GM19324 (cell line): ENCODE measurements at regions not wholly inside any gene's neighbourhood (a gene's known extent, or its start where the extent isn't known, plus 50 kb on each side); places are given as distances from the start of the nearest gene placed in this dataset.
"Not testable (repeated sequence)": the region's sequence is repeated elsewhere in the genome, so short reads cannot be mapped to it uniquely, and the experiment has no call there.

ENCODE experiments used
- ATAC-seq: cut with Tn5 transposase; IDR thresholded peaks from one replicate; pipeline ENCODE4 v1.9.1; 2021; ENCODE audit warnings: mild to moderate bottlenecking, moderate library complexity; ENCODE audit not compliant: unreplicated experiment, low FRiP score

DNA sequence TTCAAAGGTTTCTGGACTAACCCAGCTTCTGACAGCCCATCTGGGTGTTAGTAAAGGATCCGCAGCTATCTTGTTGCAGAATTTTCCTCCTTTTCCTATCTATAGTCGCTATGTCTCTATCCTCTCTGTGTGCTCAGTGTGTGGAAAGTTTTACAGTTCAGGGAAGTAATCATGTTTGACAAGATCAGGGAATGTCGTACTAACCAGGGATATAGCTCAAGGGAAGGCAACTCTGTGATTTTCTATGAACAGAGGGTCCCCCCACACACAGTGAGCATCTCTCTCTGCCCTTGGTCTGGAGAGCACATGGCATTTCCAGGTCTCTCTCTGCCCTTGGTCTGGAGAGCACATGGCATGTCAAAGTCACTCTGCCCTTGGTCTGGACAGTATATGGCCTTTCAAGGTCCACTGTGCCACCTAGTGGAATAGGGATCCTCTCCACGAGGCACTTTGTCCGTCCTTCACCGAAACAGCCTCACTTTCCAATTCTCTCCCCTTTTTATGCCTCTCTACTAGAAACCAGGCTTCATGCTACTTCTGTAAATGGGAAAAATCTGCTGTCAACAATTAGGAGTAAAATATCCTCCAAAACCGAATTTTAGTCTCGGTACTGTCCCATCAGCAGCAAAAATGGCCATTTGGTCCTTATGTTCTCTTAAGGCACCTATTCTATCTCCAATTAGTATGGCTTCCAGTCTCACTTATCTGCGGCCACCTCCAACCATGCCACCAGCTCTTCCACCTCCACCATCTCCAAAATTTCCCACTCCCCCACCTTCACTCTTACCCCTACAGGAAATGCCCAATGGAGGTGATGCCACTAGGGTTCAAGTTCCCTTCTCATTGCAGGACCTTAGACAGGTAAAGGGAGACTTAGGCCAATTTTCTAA is 88.7 kb downstream of the IGLL5 start:
- ATAC-seq, result no peak

DNA sequence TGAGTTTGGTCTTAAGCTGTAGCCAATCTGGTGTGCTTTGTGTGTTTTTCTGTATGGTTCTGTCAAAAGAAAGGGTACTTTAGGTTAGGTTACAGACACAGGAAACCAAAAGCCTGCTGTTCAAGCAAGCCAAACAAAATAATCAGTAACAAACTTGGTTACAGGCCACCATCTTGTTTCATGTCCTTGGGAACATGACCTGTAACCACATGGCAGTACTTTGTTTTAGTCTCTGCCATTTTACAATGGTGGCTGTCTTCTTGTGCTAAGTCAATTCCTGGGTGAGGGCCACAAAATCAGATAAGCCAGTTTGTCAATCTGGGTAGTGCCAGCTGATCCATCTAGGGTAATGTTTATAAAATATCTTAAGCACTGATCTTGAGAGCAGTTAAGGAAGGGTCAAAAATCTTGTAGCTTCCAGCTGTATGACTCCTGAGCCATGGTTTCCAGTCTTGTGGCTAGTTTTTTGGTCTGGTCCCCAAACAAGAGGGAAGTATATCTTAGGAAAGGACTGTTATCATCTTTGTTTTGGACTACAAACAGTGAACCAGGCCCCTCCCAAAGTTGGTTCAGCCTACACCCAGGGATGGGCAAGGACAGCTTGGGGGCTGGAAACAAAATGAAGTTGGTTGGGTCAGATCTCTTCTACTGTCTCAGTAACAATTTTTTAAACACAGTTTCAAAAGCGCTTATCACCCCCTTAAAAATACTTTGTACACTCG is 90.0 kb downstream of the IGLL5 start:
- ATAC-seq, result no peak

DNA sequence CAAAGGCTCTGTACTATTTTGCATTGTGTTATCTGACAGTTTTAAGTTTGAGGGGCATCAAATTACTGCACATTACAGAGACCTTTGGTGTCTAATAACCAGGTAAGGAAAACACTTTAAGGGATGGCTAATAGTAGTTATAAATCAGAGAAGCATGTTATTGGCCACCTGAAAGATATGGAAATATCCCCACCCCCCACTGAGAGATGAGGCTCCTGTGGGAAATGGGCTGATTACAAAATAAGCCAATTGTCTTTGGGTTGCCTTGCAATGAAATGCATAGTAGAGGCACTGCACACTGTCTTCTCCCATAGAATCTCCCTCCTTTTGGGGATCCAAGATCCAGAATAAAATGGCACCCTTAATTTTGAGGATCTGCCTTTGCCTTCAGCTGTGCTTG is 91.0 kb downstream of the IGLL5 start:
- no peak for ATAC-seq

DNA sequence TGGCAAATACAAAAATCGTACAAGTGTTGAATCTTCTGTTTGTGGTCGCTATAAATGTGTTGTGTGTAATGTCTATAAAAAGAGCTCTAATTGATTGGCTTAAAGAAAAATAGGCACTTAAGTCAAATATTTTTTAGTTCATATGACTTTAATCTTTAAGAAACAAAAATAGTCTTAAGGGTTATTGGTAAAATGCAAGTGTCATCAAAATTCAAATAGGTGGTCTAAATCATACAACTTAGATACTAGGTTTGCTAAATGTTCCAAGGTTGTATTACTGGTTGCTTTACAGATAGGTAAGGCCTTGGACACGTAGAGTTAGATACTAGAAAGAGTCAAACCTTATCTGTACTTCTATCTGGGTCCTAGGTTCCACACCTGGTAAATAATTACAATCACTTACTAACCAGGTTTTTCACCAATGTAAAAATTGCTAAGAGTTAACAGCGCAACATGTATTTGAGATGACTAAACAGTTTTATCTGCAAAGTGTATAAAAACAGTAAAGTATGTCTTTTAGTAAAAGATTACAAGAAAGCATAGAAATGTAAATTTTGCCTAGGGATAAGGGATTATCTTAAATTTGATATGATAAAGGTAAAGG is 91.1 kb upstream of the GNAZ start:
- ATAC-seq, result no peak

DNA sequence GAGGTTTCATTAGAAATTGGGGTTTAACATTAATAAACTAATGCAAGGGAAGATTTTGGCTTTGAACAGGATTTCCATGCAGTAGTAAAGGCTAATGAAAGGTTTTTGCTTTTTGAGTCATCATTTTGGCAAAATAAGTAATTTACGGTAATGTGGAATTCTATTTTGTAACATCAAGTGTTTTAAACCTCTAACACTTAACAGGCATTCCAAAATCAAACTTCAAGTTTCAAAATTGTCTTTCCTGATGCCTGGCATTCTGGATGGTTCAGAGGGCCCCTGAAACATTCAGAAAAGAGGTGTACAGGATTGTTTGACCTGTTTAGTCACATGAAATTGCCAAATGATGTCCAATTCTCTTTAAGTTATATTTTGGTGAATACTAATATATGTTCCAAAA is 90.4 kb upstream of the GNAZ start:
- ATAC-seq, result no peak

DNA sequence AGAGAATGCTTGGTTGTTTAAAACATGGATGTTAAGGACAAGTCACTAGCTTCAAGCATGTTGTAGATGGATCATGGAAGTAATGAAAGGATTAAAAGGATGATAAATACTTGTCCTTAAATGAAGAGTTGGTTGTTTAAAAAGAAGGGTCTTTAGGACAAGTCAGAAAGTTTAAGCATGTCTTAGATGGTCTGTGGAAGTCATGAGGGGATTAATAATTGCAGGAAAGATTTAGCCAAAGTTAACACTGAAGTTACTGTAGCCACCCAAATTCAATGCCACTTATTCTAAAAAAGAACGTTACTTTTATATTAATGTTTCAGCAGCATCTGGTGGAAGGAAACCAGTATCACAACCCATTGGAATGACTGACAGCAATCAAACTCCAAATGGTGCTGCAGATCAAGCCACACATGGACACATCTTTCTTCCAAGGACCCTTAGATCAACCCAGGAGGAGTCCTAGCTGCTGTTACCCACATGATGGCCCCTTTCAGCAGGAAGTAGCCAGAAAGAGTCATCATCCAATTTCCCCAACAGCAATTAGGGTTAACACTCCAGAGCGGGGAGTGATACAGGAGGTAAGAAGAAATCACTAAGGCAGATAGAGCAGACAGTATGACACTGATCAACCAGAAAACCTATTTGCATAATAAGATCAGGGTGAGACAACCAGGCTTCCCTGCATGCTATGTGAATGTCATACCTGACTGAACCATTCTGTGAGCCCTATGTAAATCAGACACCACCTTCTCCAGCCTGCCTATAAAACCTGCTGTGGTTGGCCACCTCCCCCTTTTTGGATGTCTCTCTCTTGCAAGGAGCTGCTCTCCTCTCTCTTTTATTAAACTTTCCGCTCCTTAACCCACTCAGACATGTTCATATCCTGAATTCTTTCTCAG is 88.4 kb upstream of the GNAZ start:
- no peak for ATAC-seq

DNA sequence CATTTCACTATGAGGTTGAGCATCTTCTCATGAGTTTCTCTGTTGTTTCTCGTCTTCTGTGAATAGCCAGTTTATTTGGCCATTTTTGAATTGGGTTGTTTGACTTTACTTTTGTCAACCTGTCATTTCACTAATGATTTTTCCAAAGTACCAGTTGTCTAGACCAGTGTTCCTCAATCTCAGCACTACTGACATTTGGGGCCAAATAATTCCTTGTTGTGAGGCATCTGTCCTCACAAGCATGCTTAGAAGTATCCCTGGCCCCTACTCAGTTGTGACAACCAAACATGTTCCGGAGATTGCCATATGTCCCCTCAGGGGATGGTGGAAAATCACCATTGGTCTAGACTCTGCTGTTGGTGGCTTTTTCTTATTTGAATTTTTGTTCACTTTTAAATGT is 87.7 kb upstream of the GNAZ start:
- ATAC-seq, result no peak

DNA sequence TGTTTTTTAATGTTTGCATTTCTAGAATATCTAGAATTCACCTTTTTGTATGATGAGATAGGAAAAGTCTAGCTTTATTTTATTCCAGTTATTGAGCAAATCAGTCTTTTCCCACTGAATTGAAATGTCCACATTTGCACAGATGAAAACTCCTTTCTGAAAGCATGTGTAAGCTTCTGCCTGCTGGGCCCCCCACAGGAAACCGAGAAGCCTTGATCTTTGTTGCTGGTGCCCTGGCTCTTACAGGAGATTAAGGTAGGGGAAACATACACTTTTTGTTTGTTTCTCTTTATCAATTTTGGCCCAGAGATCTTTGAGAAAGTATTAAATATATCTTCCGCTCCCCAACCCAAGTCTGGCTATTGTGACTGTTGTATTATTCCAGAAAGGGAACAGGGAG is 87.2 kb upstream of the GNAZ start:
- no peak for ATAC-seq

DNA sequence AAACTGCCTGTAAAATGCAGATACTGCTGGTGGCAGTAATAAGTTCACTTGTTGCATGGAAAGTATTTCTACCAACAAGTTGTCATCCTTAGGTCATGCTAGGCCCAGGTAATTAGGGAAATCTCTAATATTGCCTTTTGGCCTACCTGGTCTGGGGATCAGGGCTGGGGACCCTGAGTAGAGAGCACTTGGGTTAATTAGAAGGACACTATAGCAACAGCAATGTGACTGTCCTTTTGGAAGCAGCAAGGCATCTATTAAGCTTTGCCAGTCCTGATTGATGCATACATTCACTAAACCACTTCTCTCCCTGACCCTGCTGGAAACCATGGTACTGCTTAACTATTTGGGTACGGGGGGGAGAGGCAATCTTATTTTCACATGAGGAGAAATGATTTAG is 86.5 kb upstream of the GNAZ start:
- no peak for ATAC-seq

DNA sequence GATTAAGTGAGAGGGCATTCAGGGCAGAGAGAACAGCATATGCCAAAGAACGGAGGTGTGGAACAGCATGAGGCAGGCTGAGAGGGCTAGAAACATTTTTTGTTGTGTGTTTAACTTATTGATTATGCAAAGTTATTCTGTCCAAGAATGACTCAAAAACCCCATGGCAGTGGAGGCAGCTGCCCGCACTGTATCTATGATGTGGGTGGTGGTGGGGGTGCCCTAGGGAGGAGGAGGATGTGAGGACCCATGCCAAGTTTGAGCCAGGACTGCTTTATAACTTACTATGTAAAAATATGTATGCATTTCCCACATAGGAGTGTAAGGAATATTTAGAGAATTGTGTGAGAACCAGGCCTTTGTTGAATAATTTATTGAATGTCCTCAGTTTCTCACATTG is 85.4 kb upstream of the GNAZ start:
- no peak for ATAC-seq

DNA sequence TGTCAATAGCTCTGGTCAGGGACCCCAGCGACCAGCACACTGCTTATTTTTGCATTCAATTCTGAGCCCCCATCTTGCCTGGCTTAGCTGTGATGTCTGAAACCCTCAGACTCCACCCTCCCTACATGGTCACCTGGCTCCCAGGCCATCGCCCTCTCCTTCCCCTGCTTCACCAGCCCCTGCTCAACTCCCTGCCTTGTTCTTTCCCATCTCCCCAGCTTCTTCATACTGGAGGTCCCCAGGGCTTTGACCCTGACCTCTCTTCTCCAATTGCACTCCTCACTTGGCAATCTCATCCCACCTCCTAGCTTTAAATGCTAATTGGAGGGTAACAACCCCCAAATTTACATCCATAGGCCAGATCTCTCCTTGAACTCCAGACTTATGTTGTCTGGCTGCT is 84.3 kb upstream of the GNAZ start:
- no peak for ATAC-seq

DNA sequence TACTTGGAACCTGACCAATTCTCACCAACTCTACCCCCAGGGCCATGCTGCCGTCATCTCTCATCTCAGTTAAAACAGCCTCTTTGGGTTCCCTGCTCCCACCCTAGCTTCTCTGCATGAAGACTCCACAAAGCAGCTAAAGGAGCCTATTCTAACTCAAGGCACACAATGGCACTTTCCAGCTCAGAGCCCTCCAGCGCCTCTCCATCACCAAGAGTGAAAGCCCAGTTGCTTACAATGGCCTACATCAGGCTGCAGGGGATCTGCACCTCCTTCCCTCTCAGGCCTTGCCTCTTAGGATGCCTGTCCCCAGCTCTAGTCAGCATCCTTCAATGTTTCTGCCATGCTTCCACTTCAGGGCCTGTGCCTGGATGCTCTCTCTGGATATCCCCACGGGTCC is 83.7 kb upstream of the GNAZ start:
- no peak for ATAC-seq

DNA sequence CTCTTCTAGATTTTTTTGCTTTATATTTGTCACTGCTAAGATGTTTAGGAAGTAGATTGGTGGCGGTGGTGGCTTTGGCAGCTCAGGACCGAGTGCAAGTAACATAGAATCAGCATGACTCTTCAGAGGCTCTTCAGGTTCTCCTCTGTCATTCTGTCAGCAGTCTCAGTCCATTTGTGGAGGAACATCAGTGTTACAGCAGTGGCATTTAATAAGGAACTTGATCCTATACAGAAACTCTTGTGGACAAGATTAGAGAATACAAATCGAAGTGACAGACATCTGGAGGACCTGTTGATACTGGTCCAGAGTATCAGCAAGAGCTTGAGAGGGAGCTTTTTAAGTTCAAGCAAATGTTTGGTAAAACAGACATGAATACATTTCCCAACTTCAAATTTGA is 82.2 kb upstream of the GNAZ start:
- ATAC-seq, result no peak

DNA sequence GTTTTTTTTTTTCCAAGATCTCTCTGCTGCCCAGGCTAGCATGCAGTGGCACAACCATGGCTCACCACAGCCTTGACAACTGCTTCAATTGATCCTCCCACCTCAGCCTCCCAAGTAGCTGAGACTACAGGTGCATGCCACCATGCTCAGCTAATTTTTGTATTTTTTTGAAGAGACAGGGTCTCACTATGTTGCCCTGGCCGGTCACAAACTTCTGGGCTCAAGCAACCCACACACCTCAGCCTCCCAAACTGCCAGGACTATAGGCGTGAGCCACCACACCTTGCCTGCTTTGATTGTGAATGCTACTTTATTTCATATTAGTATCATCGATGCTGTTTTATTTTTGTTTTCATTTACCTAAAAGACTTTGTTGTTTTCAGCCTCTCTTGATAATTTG is 81.5 kb upstream of the GNAZ start:
- no peak for ATAC-seq

DNA sequence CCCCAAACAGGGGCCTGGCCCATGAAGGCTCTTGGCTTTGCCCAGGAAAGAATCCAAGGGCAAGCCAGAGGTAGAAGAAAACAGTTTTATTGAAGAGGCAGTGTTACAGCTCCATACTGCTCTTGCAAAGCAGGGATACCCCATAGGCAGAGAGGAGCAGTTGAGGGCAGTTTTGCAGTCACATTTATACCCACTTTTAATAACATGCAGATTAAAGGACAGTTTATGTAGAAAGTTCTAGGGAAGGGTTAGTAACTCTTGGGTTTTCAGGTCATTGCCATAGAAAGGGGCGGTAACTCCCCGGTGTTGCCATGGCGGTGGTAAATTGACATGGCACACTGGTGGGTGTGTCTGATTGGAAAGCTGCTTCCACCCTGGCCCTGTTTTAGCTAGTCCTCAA is 80.5 kb upstream of the GNAZ start:
- ATAC-seq, result no peak

DNA sequence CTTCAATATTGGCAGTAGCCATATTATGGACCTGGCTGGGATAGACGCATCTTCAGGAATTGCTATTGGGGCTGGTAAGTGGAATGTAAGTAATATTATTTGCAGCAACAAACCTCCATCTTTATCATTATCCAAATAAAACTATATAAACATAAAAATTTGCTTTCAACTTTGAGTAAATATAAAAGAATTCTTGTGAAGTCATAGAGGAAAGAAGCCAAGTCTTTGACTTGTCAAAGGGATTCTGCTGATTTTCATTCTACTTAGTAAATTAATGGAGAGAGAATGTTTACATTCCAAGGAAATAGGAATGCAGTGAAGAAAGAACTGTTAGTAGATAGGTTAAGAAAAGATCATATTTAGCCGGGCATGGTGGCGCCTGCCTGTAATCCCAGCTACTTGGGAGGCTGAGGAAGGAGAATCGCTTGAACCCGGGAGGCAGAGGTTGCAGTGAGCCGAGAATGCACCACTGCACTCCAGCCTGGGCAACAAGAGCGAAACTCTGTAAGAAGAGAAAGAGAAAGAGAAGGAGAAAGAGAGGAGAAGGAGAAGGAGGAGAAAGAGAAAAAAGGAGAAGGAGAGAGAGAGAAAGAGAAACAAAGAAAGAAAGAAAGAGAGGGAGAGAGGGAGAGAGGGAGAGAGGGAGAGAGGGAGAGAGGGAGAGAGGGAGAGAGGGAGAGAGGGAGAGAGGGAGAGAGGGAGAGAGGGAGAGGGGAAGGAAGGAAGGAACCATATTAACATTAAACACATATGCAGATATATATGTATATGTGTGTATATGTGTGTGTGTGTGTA is 79.4 kb upstream of the GNAZ start:
- ATAC-seq, result not testable (repeated sequence)

DNA sequence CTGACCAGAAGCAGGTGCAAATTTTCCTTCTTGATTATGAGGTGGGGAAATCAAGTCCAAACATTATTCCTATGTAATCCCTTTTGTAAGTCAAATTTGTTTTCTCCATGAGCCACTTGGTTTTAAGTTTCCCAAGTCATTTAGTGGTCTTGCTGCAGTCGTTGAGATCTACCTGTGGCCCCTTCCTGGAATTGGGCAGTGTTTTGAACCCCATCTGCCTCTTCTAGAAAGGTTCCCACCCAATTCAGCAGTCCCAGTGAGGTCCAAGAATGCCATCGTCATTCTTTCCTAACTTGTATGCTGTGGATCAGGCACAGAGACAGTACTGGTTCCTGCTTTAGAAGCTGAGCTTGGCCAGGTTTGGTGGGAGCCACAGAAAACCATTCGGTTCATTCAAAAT is 77.8 kb upstream of the GNAZ start:
- ATAC-seq, result no peak

DNA sequence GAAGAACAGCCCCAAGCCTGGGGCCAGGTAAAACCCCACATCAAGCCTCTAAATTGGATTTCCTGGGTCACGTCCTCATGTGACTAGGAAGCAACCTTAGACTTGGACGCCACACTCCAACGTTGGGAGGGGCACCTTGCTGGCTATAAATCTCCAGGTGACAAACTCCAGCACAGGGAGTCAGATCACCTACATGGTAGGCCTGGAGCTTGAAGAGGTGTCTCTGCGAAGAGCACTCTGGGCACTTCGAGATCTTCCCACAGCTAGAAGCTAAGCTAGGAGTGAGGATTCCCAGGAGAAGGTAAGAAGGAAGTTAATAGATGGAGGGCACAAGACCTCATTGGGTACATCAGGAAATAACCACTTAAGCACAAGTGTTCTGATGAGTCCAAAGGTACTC is 77.1 kb upstream of the GNAZ start:
- no peak for ATAC-seq

DNA sequence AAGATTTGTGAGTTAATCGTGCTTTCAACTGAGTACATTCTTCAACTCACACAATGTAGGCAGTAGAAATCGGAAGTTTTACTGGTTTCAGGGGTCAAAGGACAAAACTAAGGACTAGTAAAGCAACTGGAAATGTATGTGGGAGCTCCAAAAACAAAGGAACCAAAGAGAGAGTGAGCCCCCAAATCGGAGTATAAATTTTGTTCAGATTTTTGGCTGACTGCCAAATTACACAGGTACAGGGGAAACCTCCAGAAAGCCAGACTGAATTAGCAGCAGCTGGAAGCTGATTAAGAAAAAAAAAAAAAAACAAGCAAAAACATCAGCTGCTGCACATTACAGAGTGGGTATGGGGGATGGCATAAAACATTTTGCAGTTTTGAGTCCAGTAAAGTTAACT is 75.2 kb upstream of the GNAZ start:
- ATAC-seq, result no peak
